CD4-positive, alpha-beta T cell treated with Interleukin-10 for 1 hour (primary cell): ENCODE measurements at regions not wholly inside any gene's neighbourhood (a gene's known extent, or its start where the extent isn't known, plus 50 kb on each side); places are given as distances from the start of the nearest gene placed in this dataset.
"Not testable (repeated sequence)": the region's sequence is repeated elsewhere in the genome, so short reads cannot be mapped to it uniquely, and the experiment has no call there.

Source experiments
- DNase-seq: peaks from one replicate; pipeline ENCODE4 v3.0.0-alpha.2; 2020

- not testable (repeated sequence) for DNase-seq
Observed at GRCh38 chr5:24271702-24272118, 373.1 kb downstream of the CDH10 start.

- DNase-seq, result peak; percentile 12
Observed at GRCh38 chr5:24272741-24273140, 372.0 kb downstream of the CDH10 start.

GRCh38 chr5:24280215-24280614 lies 364.6 kb downstream of the CDH10 start:
- DNase-seq, result no peak

- DNase-seq, result no peak
Observed at GRCh38 chr5:24281818-24282217, 363.0 kb downstream of the CDH10 start.

- DNase-seq, result no peak
Observed at GRCh38 chr5:24289582-24290335, 355.0 kb downstream of the CDH10 start.

- no peak for DNase-seq
Observed at GRCh38 chr5:24290536-24290935, 354.2 kb downstream of the CDH10 start.

- DNase-seq, result no peak
Observed at GRCh38 chr5:24291916-24292315, 352.9 kb downstream of the CDH10 start.

GRCh38 chr5:24294333-24294732 lies 350.4 kb downstream of the CDH10 start:
- no peak for DNase-seq

- no peak for DNase-seq
Observed at GRCh38 chr5:24314106-24314505, 330.7 kb downstream of the CDH10 start.

GRCh38 chr5:24320643-24321042 lies 324.1 kb downstream of the CDH10 start:
- no peak for DNase-seq

- DNase-seq, result no peak
Observed at GRCh38 chr5:24325306-24325832, 319.4 kb downstream of the CDH10 start.

GRCh38 chr5:24331531-24331930 lies 313.2 kb downstream of the CDH10 start:
- no peak for DNase-seq

GRCh38 chr5:24347158-24347557 lies 297.6 kb downstream of the CDH10 start:
- DNase-seq, result no peak

GRCh38 chr5:24351285-24351684 lies 293.5 kb downstream of the CDH10 start:
- DNase-seq, result no peak

- DNase-seq, result no peak
Observed at GRCh38 chr5:24353016-24353415, 291.8 kb downstream of the CDH10 start.

GRCh38 chr5:24353611-24354010 lies 291.2 kb downstream of the CDH10 start:
- no peak for DNase-seq

GRCh38 chr5:24363789-24364481 lies 280.8 kb downstream of the CDH10 start:
- DNase-seq, result no peak

GRCh38 chr5:24364711-24365110 lies 280.1 kb downstream of the CDH10 start:
- DNase-seq, result no peak

GRCh38 chr5:24365406-24365805 lies 279.4 kb downstream of the CDH10 start:
- no peak for DNase-seq

GRCh38 chr5:24367216-24367615 lies 277.6 kb downstream of the CDH10 start:
- no peak for DNase-seq

- no peak for DNase-seq
Observed at GRCh38 chr5:24368115-24368514, 276.7 kb downstream of the CDH10 start.

GRCh38 chr5:24376210-24376609 lies 268.6 kb downstream of the CDH10 start:
- no peak for DNase-seq

- no peak for DNase-seq
Observed at GRCh38 chr5:24376616-24377015, 268.2 kb downstream of the CDH10 start.

GRCh38 chr5:24381861-24382489 lies 262.8 kb downstream of the CDH10 start:
- DNase-seq, result no peak
